ENCODE measurements at regions not wholly inside any gene's neighbourhood (a gene's known extent, or its start where the extent isn't known, plus 50 kb on each side); places are given as distances from the start of the nearest gene placed in this dataset.
"Not testable (repeated sequence)": the region's sequence is repeated elsewhere in the genome, so short reads cannot be mapped to it uniquely, and the experiment has no call there.

GRCh38 chr17:20791626-20792025, 212.1 kb downstream of the CDRT15L2 start:
- in situ Hi-C loops (cut with HindIII; ENCODE audit: low pct_ligation_motif_present, low sequenced_read_pairs) = no loop called here
- TF ChIP-seq, protein P1, sequence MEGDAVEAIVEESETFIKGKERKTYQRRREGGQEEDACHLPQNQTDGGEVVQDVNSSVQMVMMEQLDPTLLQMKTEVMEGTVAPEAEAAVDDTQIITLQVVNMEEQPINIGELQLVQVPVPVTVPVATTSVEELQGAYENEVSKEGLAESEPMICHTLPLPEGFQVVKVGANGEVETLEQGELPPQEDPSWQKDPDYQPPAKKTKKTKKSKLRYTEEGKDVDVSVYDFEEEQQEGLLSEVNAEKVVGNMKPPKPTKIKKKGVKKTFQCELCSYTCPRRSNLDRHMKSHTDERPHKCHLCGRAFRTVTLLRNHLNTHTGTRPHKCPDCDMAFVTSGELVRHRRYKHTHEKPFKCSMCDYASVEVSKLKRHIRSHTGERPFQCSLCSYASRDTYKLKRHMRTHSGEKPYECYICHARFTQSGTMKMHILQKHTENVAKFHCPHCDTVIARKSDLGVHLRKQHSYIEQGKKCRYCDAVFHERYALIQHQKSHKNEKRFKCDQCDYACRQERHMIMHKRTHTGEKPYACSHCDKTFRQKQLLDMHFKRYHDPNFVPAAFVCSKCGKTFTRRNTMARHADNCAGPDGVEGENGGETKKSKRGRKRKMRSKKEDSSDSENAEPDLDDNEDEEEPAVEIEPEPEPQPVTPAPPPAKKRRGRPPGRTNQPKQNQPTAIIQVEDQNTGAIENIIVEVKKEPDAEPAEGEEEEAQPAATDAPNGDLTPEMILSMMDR (IDR thresholded peaks at IDR 0.05; ENCODE audit: low read depth, low read length, missing control alignments) = no peak

DNA sequence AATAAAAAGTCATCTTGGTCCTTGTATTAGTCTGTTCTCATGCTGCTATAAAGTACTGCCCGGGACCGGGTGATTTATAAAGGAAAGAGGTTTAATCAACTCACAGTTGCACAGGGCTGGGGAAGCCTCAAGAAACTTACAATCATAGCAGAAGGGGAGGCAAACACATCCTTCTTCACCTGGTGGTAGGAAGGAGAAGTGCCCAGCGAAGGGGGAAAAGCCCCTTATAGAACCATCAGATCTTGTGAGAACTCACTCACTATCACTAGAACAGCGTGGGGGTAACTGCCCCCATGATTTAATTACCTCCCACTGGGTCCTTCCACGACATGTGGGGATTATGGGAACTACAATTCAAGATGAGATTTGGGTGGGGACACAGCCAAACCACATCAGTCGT, 215.0 kb downstream of the CDRT15L2 start:
- DNase-seq; H3K27ac ChIP-seq; in situ Hi-C loops (cut with HindIII; ENCODE audit: low pct_ligation_motif_present, low sequenced_read_pairs); H3K27me3 ChIP-seq (replicated peaks); H3K4me3 ChIP-seq (ENCODE audit: low read depth, low read length); H3K36me3 ChIP-seq (replicated peaks): not testable (repeated sequence)

More at GRCh38 chr17:20791626-20792025, 212.1 kb downstream of the CDRT15L2 start:
- no peak overlapping the region for H3K4me3 ChIP-seq (ENCODE audit: low read depth, low read length)
- H3K27me3 ChIP-seq (replicated peaks) = no peaks in the 10 kb centered on the region
- no peaks in the 10 kb centered on the region for H3K36me3 ChIP-seq (replicated peaks)
- H3K27ac ChIP-seq = no peak overlapping the region
- DNase-seq = no peak

- Histone ChIP-seq H3K27ac (no peak overlapping the region), H3K4me3 (ENCODE audit: low read depth, low read length) (no peak overlapping the region), H3K27me3 (replicated peaks) (no peaks in the 10 kb centered on the region), H3K36me3 (replicated peaks) (no peaks in the 10 kb centered on the region)
- in situ Hi-C loops (cut with HindIII; ENCODE audit: low pct_ligation_motif_present, low sequenced_read_pairs) = no loop called here
- TF ChIP-seq, protein P1 (IDR thresholded peaks at IDR 0.05; ENCODE audit: low read depth, low read length, missing control alignments) = no peak
- no peak for DNase-seq
Observed at GRCh38 chr17:20797292-20797691, 217.8 kb downstream of the CDRT15L2 start.

DNA sequence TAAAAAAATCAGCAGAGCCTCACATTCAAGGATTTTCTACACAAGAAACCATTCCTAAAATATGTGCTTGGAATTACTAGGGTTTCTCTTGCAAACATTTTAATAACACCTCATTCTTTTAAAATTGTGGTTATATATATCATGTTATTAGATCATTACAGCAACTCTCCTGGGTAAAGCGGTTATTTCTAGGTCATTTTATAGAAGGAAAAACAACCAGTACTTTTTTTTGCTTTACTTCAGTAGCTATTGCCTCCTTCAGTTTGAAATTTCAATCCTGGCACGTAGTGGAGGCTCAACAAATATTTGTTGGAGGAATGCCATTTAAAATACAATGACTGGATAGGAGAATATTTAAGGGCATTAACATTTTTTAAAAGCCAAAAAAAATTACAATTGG, 220.6 kb downstream of the CDRT15L2 start:
- in situ Hi-C loops (cut with HindIII; ENCODE audit: low pct_ligation_motif_present, low sequenced_read_pairs) = no loop called here
- no peaks in the 10 kb centered on the region for H3K27me3 ChIP-seq (replicated peaks)
- H3K4me3 ChIP-seq (ENCODE audit: low read depth, low read length) = no peak overlapping the region
- no peak overlapping the region for H3K27ac ChIP-seq
- TF ChIP-seq, protein P1 (IDR thresholded peaks at IDR 0.05; ENCODE audit: low read depth, low read length, missing control alignments) = no peak
- H3K36me3 ChIP-seq (replicated peaks) = no peaks in the 10 kb centered on the region
- no peak for DNase-seq

- TF ChIP-seq, protein P1 (IDR thresholded peaks at IDR 0.05; ENCODE audit: low read depth, low read length, missing control alignments) = no peak
- no peak overlapping the region for H3K27ac ChIP-seq
- in situ Hi-C loops (cut with HindIII; ENCODE audit: low pct_ligation_motif_present, low sequenced_read_pairs) = no loop called here
- no peaks in the 10 kb centered on the region for H3K36me3 ChIP-seq (replicated peaks)
- no peak overlapping the region for H3K4me3 ChIP-seq (ENCODE audit: low read depth, low read length)
- no peaks in the 10 kb centered on the region for H3K27me3 ChIP-seq (replicated peaks)
- no peak for DNase-seq
Observed at GRCh38 chr17:20805751-20806150, 226.2 kb downstream of the CDRT15L2 start.

DNA sequence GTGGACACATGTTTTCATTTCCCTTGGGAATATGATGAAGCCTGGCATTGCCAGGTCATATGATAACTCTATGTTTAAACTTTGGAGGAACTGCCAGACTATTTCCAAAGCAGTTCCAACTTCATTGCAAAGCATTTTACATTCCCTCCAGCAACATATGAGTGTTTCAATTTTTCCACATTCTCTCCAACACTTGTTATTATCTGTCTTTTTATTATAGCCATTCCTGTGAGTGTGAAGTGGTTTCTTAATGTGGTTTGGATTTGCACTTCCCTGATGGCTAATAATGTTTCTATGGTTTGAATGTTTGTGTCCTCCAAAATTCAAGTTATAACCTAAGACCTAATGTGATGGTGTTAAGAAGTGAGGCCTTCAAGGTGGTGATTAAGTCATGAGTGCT, 228.0 kb downstream of the CDRT15L2 start:
- H3K27ac ChIP-seq; DNase-seq; in situ Hi-C loops (cut with HindIII; ENCODE audit: low pct_ligation_motif_present, low sequenced_read_pairs); H3K4me3 ChIP-seq (ENCODE audit: low read depth, low read length); H3K36me3 ChIP-seq (replicated peaks); H3K27me3 ChIP-seq (replicated peaks): not testable (repeated sequence)

DNA sequence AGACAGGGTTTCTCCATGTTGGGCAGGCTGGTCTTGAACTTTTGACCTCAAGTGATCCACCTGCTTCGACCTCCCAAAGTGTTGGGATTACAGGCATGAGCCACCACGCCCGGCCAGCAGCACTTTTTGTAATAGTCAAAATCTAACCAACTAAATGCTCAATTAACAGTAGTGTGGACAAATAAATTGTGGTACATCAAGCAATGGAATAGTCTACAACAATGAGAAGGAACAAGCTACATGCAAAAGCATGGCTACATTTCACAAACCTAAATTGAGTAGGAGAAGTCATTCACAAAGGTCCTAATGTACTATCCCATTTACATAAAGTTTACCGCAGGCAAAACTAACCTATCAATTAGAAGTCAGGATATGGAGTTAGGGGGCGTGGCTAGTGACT, 227.4 kb downstream of the USP22 start:
- DNase-seq; H3K27me3 ChIP-seq (replicated peaks); in situ Hi-C loops (cut with HindIII; ENCODE audit: low pct_ligation_motif_present, low sequenced_read_pairs); H3K36me3 ChIP-seq (replicated peaks); H3K27ac ChIP-seq; H3K4me3 ChIP-seq (ENCODE audit: low read depth, low read length): not testable (repeated sequence)

Data from brain microvascular endothelial cell (primary cell).